Neural progenitor cell (in vitro differentiated cells): ENCODE measurements at regions not wholly inside any gene's neighbourhood (a gene's known extent, or its start where the extent isn't known, plus 50 kb on each side); places are given as distances from the start of the nearest gene placed in this dataset.

ENCODE experiments used
- EZH2 ChIP-seq: fragments of 200-600 bp; sonication (generic); IDR thresholded peaks from 2 replicates; pipeline ENCODE4 v1.6.1; 2017; ENCODE audit warnings: antibody characterized with exemption, mild to moderate bottlenecking, moderate library complexity
- TF ChIP-seq, protein P1 (sequence below): fragments of 200-600 bp; sonication (generic); IDR thresholded peaks from 2 replicates; pipeline ENCODE4 v1.5.1; 2017; ENCODE audit warnings: antibody characterized with exemption, mild to moderate bottlenecking

DNA sequence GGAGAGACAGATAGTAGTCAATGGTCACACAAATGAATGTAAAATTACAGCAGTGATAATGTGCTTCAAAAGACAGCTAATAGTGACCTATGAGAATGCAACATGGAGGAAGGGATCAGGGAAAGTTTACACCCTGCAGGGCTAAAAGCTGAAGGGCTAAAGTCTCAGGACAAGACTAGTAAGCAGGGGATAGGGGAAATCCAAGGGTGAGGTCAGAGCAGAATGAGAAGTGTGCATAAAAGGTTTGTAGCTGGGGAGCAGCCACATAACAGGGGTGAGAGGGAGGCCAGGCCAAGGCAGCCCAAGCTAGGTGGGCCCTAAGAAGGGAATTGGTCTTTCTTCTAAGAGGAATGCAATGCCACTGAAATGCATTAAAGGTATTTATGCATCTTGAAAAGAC is 746.3 kb downstream of the SATB2 start:
- TF ChIP-seq, protein P1, sequence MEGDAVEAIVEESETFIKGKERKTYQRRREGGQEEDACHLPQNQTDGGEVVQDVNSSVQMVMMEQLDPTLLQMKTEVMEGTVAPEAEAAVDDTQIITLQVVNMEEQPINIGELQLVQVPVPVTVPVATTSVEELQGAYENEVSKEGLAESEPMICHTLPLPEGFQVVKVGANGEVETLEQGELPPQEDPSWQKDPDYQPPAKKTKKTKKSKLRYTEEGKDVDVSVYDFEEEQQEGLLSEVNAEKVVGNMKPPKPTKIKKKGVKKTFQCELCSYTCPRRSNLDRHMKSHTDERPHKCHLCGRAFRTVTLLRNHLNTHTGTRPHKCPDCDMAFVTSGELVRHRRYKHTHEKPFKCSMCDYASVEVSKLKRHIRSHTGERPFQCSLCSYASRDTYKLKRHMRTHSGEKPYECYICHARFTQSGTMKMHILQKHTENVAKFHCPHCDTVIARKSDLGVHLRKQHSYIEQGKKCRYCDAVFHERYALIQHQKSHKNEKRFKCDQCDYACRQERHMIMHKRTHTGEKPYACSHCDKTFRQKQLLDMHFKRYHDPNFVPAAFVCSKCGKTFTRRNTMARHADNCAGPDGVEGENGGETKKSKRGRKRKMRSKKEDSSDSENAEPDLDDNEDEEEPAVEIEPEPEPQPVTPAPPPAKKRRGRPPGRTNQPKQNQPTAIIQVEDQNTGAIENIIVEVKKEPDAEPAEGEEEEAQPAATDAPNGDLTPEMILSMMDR: no peak
- TF ChIP-seq EZH2: no peak
